Testis (tissue), 2 donors: ENCODE measurements at regions not wholly inside any gene's neighbourhood (a gene's known extent, or its start where the extent isn't known, plus 50 kb on each side); places are given as distances from the start of the nearest gene placed in this dataset.

Source experiments
- CTCF ChIP-seq, 3 experiments: fragments of 450-650 bp in 2 of 3; fragments of 200-600 bp in 1 of 3; sonication (generic) in 1 of 3; IDR thresholded peaks; one replicate each; pipeline ENCODE4 v1.5.1; 2016 to 2019; ENCODE audit warnings: antibody characterized with exemption in 3 of 3, mild to moderate bottlenecking in 2 of 3, moderate library complexity in 1 of 3
- POLR2A ChIP-seq: fragments of 450-650 bp; IDR thresholded peaks from one replicate; pipeline ENCODE4 v1.6.1; 2017; ENCODE audit warnings: antibody characterized with exemption, mild to moderate bottlenecking, moderate library complexity

- TF ChIP-seq CTCF (IDR thresholded peaks at IDR 0.05) = no peak
- no peak for TF ChIP-seq POLR2A
Measured at GRCh38 chr1:117702654-117703053, 96.8 kb downstream of the TENT5C start.
